ENCODE measurements at regions not wholly inside any gene's neighbourhood (a gene's known extent, or its start where the extent isn't known, plus 50 kb on each side); places are given as distances from the start of the nearest gene placed in this dataset.

DNA sequence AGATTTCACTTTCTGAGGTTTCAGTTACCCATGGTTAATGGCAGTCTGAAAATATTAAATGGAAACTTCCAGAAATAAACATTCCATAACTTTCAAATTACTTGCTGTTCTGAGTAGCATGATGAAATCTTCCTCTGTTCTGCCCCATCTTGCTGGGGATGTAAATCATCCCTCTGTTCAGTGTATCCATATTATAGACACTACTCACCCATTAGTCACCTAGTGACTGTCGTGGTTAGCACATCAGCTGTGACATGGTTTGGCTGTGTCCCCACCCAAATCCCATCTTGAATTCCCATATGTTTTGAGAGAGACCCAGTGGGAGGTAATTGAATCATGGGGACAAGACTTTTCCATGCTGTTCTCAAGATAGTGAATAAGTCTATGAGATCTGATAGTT lies 125.5 kb upstream of the GIMD1 start:
- Histone ChIP-seq H3K4me1 (ENCODE audit: low read depth) (no peaks in the 10 kb centered on the region), H3K36me3 (no peaks in the 10 kb centered on the region), H3K27me3 (no peaks in the 10 kb centered on the region), H3K9me3 (ENCODE audit: low read depth) (no peaks in the 10 kb centered on the region), H3K27ac (no peak overlapping the region), H3K4me3 (no peak overlapping the region)
- TF ChIP-seq, protein P1, sequence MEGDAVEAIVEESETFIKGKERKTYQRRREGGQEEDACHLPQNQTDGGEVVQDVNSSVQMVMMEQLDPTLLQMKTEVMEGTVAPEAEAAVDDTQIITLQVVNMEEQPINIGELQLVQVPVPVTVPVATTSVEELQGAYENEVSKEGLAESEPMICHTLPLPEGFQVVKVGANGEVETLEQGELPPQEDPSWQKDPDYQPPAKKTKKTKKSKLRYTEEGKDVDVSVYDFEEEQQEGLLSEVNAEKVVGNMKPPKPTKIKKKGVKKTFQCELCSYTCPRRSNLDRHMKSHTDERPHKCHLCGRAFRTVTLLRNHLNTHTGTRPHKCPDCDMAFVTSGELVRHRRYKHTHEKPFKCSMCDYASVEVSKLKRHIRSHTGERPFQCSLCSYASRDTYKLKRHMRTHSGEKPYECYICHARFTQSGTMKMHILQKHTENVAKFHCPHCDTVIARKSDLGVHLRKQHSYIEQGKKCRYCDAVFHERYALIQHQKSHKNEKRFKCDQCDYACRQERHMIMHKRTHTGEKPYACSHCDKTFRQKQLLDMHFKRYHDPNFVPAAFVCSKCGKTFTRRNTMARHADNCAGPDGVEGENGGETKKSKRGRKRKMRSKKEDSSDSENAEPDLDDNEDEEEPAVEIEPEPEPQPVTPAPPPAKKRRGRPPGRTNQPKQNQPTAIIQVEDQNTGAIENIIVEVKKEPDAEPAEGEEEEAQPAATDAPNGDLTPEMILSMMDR (IDR thresholded peaks at IDR 0.05; ENCODE audit: low read depth, low read length) = no peak
- no peak for DNase-seq (ENCODE audit: low read depth in 1 of 2, low spot score in 1 of 2)

DNA sequence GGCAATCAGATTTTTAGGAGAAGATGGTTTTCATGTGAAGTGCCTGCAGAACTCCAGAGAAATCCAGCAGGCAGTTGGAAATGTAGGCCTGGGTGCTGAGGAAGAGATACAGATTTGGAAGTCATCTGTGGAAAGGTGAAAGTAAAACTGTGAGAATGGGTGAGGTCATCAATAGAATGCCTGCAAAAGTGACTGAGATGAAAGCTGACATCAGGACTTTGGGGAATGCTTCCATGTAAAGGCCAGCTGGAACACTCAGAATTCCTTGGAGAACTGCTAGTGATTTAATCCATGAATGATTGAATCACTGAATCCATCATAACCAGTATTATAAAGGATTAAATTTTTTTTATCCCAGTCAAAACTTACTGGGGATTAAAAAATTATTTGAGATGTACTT lies 124.5 kb upstream of the GIMD1 start:
- Histone ChIP-seq H3K36me3 (no peaks in the 10 kb centered on the region), H3K4me1 (ENCODE audit: low read depth) (no peaks in the 10 kb centered on the region), H3K4me3 (no peak overlapping the region), H3K9me3 (ENCODE audit: low read depth) (no peaks in the 10 kb centered on the region), H3K27me3 (no peaks in the 10 kb centered on the region), H3K27ac (no peak overlapping the region)
- DNase-seq (ENCODE audit: low read depth in 1 of 2, low spot score in 1 of 2) = no peak
- TF ChIP-seq, protein P1 (IDR thresholded peaks at IDR 0.05; ENCODE audit: low read depth, low read length) = no peak

DNA sequence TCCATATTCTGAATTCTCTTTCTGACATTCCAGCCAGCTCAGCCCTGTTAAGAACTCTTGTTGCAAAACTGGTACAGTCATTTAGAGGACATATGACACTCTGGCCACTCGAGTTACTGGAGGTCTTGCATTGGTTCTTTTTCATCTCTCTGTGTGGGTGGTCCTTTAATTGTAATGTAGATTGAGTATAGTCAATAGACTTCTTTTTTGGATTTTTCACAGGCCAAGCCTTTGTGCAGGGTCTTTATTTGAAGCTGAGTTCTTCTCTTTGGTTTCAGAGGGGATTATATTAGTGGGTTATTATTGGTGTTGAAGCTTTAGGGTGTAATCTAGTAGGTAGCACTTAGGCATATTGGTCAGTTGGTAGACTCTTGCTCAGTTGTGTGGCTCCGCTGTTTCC lies 118.0 kb upstream of the GIMD1 start:
- DNase-seq (ENCODE audit: low read depth in 1 of 2, low spot score in 1 of 2) = no peak
- TF ChIP-seq, protein P1 (IDR thresholded peaks at IDR 0.05; ENCODE audit: low read depth, low read length) = no peak
- Histone ChIP-seq H3K36me3 (no peaks in the 10 kb centered on the region), H3K27me3 (no peaks in the 10 kb centered on the region), H3K9me3 (ENCODE audit: low read depth) (no peaks in the 10 kb centered on the region), H3K4me1 (ENCODE audit: low read depth) (no peaks in the 10 kb centered on the region), H3K4me3 (no peak overlapping the region), H3K27ac (no peak overlapping the region)

DNA sequence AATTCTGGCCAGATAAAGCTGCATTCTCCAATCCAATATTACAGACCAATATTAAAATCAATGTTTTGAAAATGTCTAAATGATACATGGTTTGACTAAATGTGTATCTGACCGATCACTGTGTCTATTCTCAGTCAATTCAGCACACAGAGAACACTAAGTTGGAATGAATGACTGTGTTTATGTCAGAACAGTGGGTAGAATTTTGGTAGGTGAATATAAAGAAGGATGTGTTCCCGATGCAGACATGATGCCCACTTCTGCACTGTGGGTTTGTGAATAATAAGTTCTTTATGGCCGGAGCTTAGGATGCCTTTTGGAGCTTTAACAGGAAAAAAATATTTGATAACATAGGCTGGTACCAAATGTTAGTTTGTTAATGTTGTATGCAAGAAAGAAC lies 113.2 kb upstream of the GIMD1 start:
- H3K27ac ChIP-seq = no peak overlapping the region
- H3K4me1 ChIP-seq (ENCODE audit: low read depth) = no peaks in the 10 kb centered on the region

DNA sequence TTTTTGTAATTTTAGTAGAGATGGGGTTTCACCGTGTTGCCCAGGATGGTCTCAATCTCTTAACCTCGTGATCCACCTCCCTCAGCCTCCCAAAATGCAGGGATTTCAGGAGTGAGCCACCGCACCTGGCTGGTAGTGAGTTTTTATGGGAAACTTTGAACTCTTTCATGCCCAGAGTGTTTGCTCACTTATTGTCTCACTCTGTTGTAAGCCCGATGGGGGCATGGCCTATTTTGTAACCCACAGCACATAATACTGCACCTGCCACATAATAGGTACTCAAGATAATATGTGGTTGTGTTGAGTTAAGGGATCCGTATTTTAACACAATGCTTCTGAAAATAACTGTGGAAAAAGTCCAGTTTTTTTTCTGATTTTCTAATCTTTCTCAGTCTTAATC lies 109.6 kb upstream of the GIMD1 start:
- Histone ChIP-seq H3K27me3 (no peaks in the 10 kb centered on the region), H3K4me1 (ENCODE audit: low read depth) (no peaks in the 10 kb centered on the region), H3K27ac (no peak overlapping the region), H3K4me3 (no peak overlapping the region), H3K9me3 (ENCODE audit: low read depth) (no peaks in the 10 kb centered on the region), H3K36me3 (no peaks in the 10 kb centered on the region)
- TF ChIP-seq, protein P1 (IDR thresholded peaks at IDR 0.05; ENCODE audit: low read depth, low read length) = no peak
- DNase-seq (ENCODE audit: low read depth in 1 of 2, low spot score in 1 of 2) = no peak

More for the DNA sequence above, 113.2 kb upstream of the GIMD1 start:
- no peak for DNase-seq (ENCODE audit: low read depth in 1 of 2, low spot score in 1 of 2)
- H3K36me3 ChIP-seq = no peaks in the 10 kb centered on the region
- TF ChIP-seq, protein P1 (IDR thresholded peaks at IDR 0.05; ENCODE audit: low read depth, low read length) = no peak
- no peaks in the 10 kb centered on the region for H3K9me3 ChIP-seq (ENCODE audit: low read depth)
- no peak overlapping the region for H3K4me3 ChIP-seq
- no peaks in the 10 kb centered on the region for H3K27me3 ChIP-seq

DNA sequence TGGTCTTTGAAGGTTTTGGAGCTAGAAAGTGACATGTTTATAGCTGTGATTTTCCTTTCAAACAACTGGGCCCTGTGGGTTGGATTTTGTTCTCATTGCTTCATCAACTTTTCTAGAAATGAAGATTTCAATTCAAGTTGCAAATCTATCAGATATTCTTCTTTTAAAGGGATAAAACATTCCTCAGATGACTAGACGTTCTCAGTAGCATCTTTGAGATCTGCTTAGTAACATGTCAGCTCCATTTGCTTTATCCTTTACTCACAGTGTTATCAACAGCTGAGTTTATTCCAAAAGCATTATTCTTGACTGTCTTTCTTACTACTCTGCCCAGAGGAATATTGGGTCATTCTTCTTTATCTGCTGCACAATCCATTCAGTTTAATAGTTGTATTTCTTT lies 108.2 kb upstream of the GIMD1 start:
- H3K4me3 ChIP-seq = no peak overlapping the region
- no peaks in the 10 kb centered on the region for H3K4me1 ChIP-seq (ENCODE audit: low read depth)
- H3K9me3 ChIP-seq (ENCODE audit: low read depth) = no peaks in the 10 kb centered on the region
- no peaks in the 10 kb centered on the region for H3K27me3 ChIP-seq
- H3K27ac ChIP-seq = no peak overlapping the region
- no peak for DNase-seq (ENCODE audit: low read depth in 1 of 2, low spot score in 1 of 2)
- TF ChIP-seq, protein P1 (IDR thresholded peaks at IDR 0.05; ENCODE audit: low read depth, low read length) = no peak
- no peaks in the 10 kb centered on the region for H3K36me3 ChIP-seq

Data from cardiac muscle cell (in vitro differentiated cells and primary cell).